HEK293 (cell line): ENCODE measurements at regions not wholly inside any gene's neighbourhood (a gene's known extent, or its start where the extent isn't known, plus 50 kb on each side); places are given as distances from the start of the nearest gene placed in this dataset.
A peak's percentile ranks its signal among the peaks of the same experiment; 100 is the strongest.

Experiments
- CTCF ChIA-PET: fragments of 350-600 bp; formaldehyde crosslinking; extraction: SDS; loops from one replicate; lab custom pipeline; 2021; ENCODE audit warnings: antibody characterized with exemption; lab: Yijun Ruan, JAX
- POLR2A ChIA-PET: fragments of 300-600 bp; formaldehyde crosslinking; extraction: SDS; loops from one replicate; lab custom pipeline; 2020; ENCODE audit warnings: antibody characterized with exemption, inconsistent platforms; lab: Yijun Ruan, JAX
- H3K27ac ChIP-seq: fragments of 200-500 bp; sonication (Bioruptor generic); 2 replicates; pipeline ENCODE4 v1.5.1; 2014; ENCODE audit warnings: low read depth, low read length, control low read depth, inconsistent platforms; ENCODE audit errors: extremely low read depth
- H3K36me3 ChIP-seq, 2 experiments: fragments of 200-500 bp in 1 of 2; sonication (Bioruptor generic) in 1 of 2; 1 replicate in 1 of 2; 2 replicates in 1 of 2; pipeline ENCODE4 v1.5.1; 2014 to 2017; ENCODE audit warnings: inconsistent platforms in 2 of 2, low read length in 2 of 2; ENCODE audit not compliant: control insufficient read depth in 2 of 2, insufficient read depth in 1 of 2
- H3K4me1 ChIP-seq: fragments of 200-500 bp; sonication (Bioruptor generic); 2 replicates; pipeline ENCODE4 v1.5.1; 2014; ENCODE audit warnings: mild to moderate bottlenecking, low read length, inconsistent platforms; ENCODE audit not compliant: control insufficient read depth, insufficient read depth
- H3K4me3 ChIP-seq: 2 replicates; pipeline ENCODE4 v1.5.1; 2011; ENCODE audit warnings: low read depth, mild to moderate bottlenecking, control low read depth, low read length, moderate library complexity
- H3K9me3 ChIP-seq: fragments of 200-500 bp; sonication (Bioruptor generic); 2 replicates; pipeline ENCODE4 v1.5.1; 2014; ENCODE audit warnings: low read depth, low read length, inconsistent platforms; ENCODE audit not compliant: control insufficient read depth, insufficient read depth
- ATF2 ChIP-seq: fragments of 450-650 bp; formaldehyde crosslinking; IDR thresholded peaks from 2 replicates; pipeline ENCODE4 v1.5.1; 2016; ENCODE audit warnings: missing biosample characterization, missing genetic modification characterization, low read depth
- BCL11A ChIP-seq: fragments of 450-650 bp; formaldehyde crosslinking; IDR thresholded peaks from 2 replicates; pipeline ENCODE4 v1.5.1; 2016; ENCODE audit warnings: low read depth, missing biosample characterization, missing genetic modification characterization
- HOXC10 ChIP-seq: sonication (generic); formaldehyde crosslinking; IDR thresholded peaks from 2 replicates; pipeline ENCODE4 v1.8.1; 2023; ENCODE audit warnings: mild to moderate bottlenecking, missing genetic modification reagents
- KLF10 ChIP-seq: fragments of 450-650 bp; IDR thresholded peaks from 2 replicates; pipeline ENCODE4 v1.5.1; 2018; ENCODE audit warnings: missing biosample characterization, mild to moderate bottlenecking, missing genetic modification characterization
- KLF17 ChIP-seq: fragments of 450-650 bp; formaldehyde crosslinking; IDR thresholded peaks from 2 replicates; pipeline ENCODE4 v1.5.1; 2016; ENCODE audit warnings: missing biosample characterization, missing genetic modification characterization
- PATZ1 ChIP-seq: fragments of 450-650 bp; formaldehyde crosslinking; IDR thresholded peaks from 2 replicates; pipeline ENCODE4 v1.5.1; 2016; ENCODE audit warnings: missing biosample characterization, missing genetic modification characterization
- PRDM10 ChIP-seq: fragments of 450-650 bp; formaldehyde crosslinking; IDR thresholded peaks from 2 replicates; pipeline ENCODE4 v1.5.1; 2016; ENCODE audit warnings: missing biosample characterization, missing genetic modification characterization
- SCRT1 ChIP-seq: fragments of 450-650 bp; formaldehyde crosslinking; IDR thresholded peaks from 2 replicates; pipeline ENCODE4 v1.5.1; 2016; ENCODE audit warnings: missing biosample characterization, missing genetic modification characterization, borderline replicate concordance
- WT1 ChIP-seq: fragments of 450-650 bp; formaldehyde crosslinking; IDR thresholded peaks from 2 replicates; pipeline ENCODE4 v1.5.1; 2016; ENCODE audit warnings: missing biosample characterization, missing genetic modification characterization
- ZBTB17 ChIP-seq: fragments of 450-650 bp; formaldehyde crosslinking; IDR thresholded peaks from 2 replicates; pipeline ENCODE4 v1.5.1; 2016; ENCODE audit warnings: missing biosample characterization, missing genetic modification characterization
- ZEB2 ChIP-seq: fragments of 450-650 bp; formaldehyde crosslinking; IDR thresholded peaks from 2 replicates; pipeline ENCODE4 v1.5.1; 2016; ENCODE audit warnings: missing biosample characterization, missing genetic modification characterization
- ZNF174 ChIP-seq: fragments of 450-650 bp; formaldehyde crosslinking; IDR thresholded peaks from 2 replicates; pipeline ENCODE4 v1.5.0; 2017; ENCODE audit warnings: missing biosample characterization, mild to moderate bottlenecking, missing genetic modification characterization
- ZNF488 ChIP-seq: fragments of 450-650 bp; formaldehyde crosslinking; IDR thresholded peaks from 2 replicates; pipeline ENCODE4 v1.5.1; 2016; ENCODE audit warnings: missing biosample characterization, missing genetic modification characterization
- ZNF518A ChIP-seq: fragments of 450-650 bp; formaldehyde crosslinking; conservative IDR thresholded peaks from 2 replicates; pipeline ENCODE4 v1.5.1; 2016; ENCODE audit warnings: low read depth, missing biosample characterization, missing genetic modification characterization
- ZNF530 ChIP-seq: fragments of 450-650 bp; formaldehyde crosslinking; IDR thresholded peaks from 2 replicates; pipeline ENCODE4 v1.5.1; 2016; ENCODE audit warnings: low read depth, missing biosample characterization, missing genetic modification characterization
- ZNF558 ChIP-seq: fragments of 450-650 bp; formaldehyde crosslinking; IDR thresholded peaks from 2 replicates; pipeline ENCODE4 v1.5.1; 2016; ENCODE audit warnings: missing biosample characterization, missing genetic modification characterization
- ZNF660 ChIP-seq: fragments of 450-650 bp; IDR thresholded peaks from 2 replicates; pipeline ENCODE4 v1.5.1; 2018; ENCODE audit warnings: missing biosample characterization, mild to moderate bottlenecking, missing genetic modification characterization
- ZNF837 ChIP-seq: fragments of 450-650 bp; formaldehyde crosslinking; IDR thresholded peaks from 2 replicates; pipeline ENCODE4 v1.5.1; 2016; ENCODE audit warnings: missing biosample characterization, missing genetic modification characterization

- CTCF ChIA-PET, result no interaction called here
- Histone ChIP-seq H3K4me3 (no peak overlapping the region), H3K9me3 (no peaks in the 10 kb centered on the region), H3K4me1 (no peaks in the 10 kb centered on the region), H3K27ac (no peak overlapping the region), H3K36me3 (no peaks in the 10 kb centered on the region)
- TF ChIP-seq ZNF530 (no peak), ZNF174 (tag by site-specific recombination) (no peak), WT1 (tag by site-specific recombination) (no peak), PRDM10 (tag by site-specific recombination) (peak; percentile 50), ATF2 (0 out of 2 replicates have a peak, but pooled peaks have one; percentile 10)
- POLR2A ChIA-PET, result no interaction called here
Observed at GRCh38 chr7:56218510-56218909, 102.3 kb upstream of the NUPR2 start.

- POLR2A ChIA-PET, result no interaction called here
- H3K36me3 ChIP-seq, result no peaks in the 10 kb centered on the region
- H3K9me3 ChIP-seq, result no peaks in the 10 kb centered on the region
- TF ChIP-seq KLF17 (no peak), PATZ1 (tag by site-specific recombination) (no peak), ZNF837 (no peak), ZNF558 (tag by site-specific recombination) (no peak), ZNF518A (no peak), ZNF488 (tag by site-specific recombination) (no peak), BCL11A (tag by site-specific recombination) (no peak), ZNF660 (tag by site-specific recombination) (no peak), ZBTB17 (no peak), SCRT1 (tag by site-specific recombination) (no peak), KLF10 (tag by site-specific recombination) (no peak), ZEB2 (no peak), HOXC10 (CRISPR knock-in tag) (no peak)
- H3K4me3 ChIP-seq, result no peak overlapping the region
- H3K4me1 ChIP-seq, result no peaks in the 10 kb centered on the region
- no peak overlapping the region for H3K27ac ChIP-seq
- CTCF ChIA-PET, result no interaction called here
Observed at GRCh38 chr7:56213574-56213973, 97.4 kb upstream of the NUPR2 start.
